ENCODE measurements at regions not wholly inside any gene's neighbourhood (a gene's known extent, or its start where the extent isn't known, plus 50 kb on each side); places are given as distances from the start of the nearest gene placed in this dataset.
A peak's percentile ranks its signal among the peaks of the same experiment; 100 is the strongest.

- Histone ChIP-seq H3K9me3 (ENCODE audit: control insufficient read depth, insufficient read depth, low read depth, low read length) (no peaks in the 10 kb centered on the region), H3K9ac (ENCODE audit: insufficient read depth, low read length) (no peak overlapping the region), H3K4me3 (replicated peaks in 1 of 4; ENCODE audit: control extremely low read depth in 1 of 4, insufficient read depth in 1 of 4, low read depth in 3 of 4, low read length in 4 of 4) (no peak overlapping the region), H3K79me2 (ENCODE audit: control insufficient read depth, insufficient read depth, low read length) (no peaks in the 10 kb centered on the region), H4K20me1 (ENCODE audit: control insufficient read depth, extremely low read depth, insufficient read depth, low read length) (no peaks in the 10 kb centered on the region), H3K27ac (ENCODE audit: insufficient read depth, low read length) (no peak overlapping the region), H3K4me1 (ENCODE audit: control insufficient read depth, extremely low read depth, insufficient read depth, low read length) (no peaks in the 10 kb centered on the region), H3K27me3 (ENCODE audit: control insufficient read depth, insufficient read depth, low read length) (peaks cover 7% of the 10 kb centered on the region), H3K36me3 (ENCODE audit: control insufficient read depth, insufficient read depth, low read length) (no peaks in the 10 kb centered on the region), H2AFZ (ENCODE audit: low read length) (no peak overlapping the region), H3K4me2 (ENCODE audit: extremely low read depth, insufficient read depth, low read length) (no peak overlapping the region)
- no peak for TF ChIP-seq CTCF (conservative IDR thresholded peaks at IDR 0.05 in 1 of 2, IDR thresholded peaks at IDR 0.05 in 1 of 2; ENCODE audit: low read depth in 1 of 2, low read length in 2 of 2)
- no peak for TF ChIP-seq EZH2 (IDR thresholded peaks at IDR 0.05; ENCODE audit: low read length, missing control alignments)
- DNase-seq (ENCODE audit: low read depth in 2 of 2) = no peak
These were observed 165.7 kb upstream of the KL start for GRCh38 chr13:32850316-32851052.

GRCh38 chr13:32851083-32852069, 164.8 kb upstream of the KL start:
- H3K4me3 ChIP-seq (replicated peaks in 1 of 4; ENCODE audit: control extremely low read depth in 1 of 4, insufficient read depth in 1 of 4, low read depth in 3 of 4, low read length in 4 of 4) = no peak overlapping the region
- TF ChIP-seq EZH2 (IDR thresholded peaks at IDR 0.05; ENCODE audit: low read length, missing control alignments) (no peak), CTCF (conservative IDR thresholded peaks at IDR 0.05 in 1 of 2, IDR thresholded peaks at IDR 0.05 in 1 of 2; ENCODE audit: low read depth in 1 of 2, low read length in 2 of 2) (no peak)
- H3K9me3 ChIP-seq (ENCODE audit: control insufficient read depth, insufficient read depth, low read depth, low read length) = no peaks in the 10 kb centered on the region
- no peak overlapping the region for H3K4me2 ChIP-seq (ENCODE audit: extremely low read depth, insufficient read depth, low read length)
- H4K20me1 ChIP-seq (ENCODE audit: control insufficient read depth, extremely low read depth, insufficient read depth, low read length) = no peaks in the 10 kb centered on the region
- H2AFZ ChIP-seq (ENCODE audit: low read length) = no peak overlapping the region
- H3K36me3 ChIP-seq (ENCODE audit: control insufficient read depth, insufficient read depth, low read length) = no peaks in the 10 kb centered on the region
- H3K27ac ChIP-seq (ENCODE audit: insufficient read depth, low read length) = no peak overlapping the region
- no peaks in the 10 kb centered on the region for H3K79me2 ChIP-seq (ENCODE audit: control insufficient read depth, insufficient read depth, low read length)
- no peak overlapping the region for H3K9ac ChIP-seq (ENCODE audit: insufficient read depth, low read length)
- no peaks in the 10 kb centered on the region for H3K4me1 ChIP-seq (ENCODE audit: control insufficient read depth, extremely low read depth, insufficient read depth, low read length)
- DNase-seq (ENCODE audit: low read depth in 2 of 2) = no peak
- H3K27me3 ChIP-seq (ENCODE audit: control insufficient read depth, insufficient read depth, low read length) = peaks cover 7% of the 10 kb centered on the region

- Histone ChIP-seq H3K4me1 (ENCODE audit: control insufficient read depth, extremely low read depth, insufficient read depth, low read length) (no peaks in the 10 kb centered on the region), H3K4me3 (replicated peaks in 1 of 4; ENCODE audit: control extremely low read depth in 1 of 4, insufficient read depth in 1 of 4, low read depth in 3 of 4, low read length in 4 of 4) (no peak overlapping the region), H3K36me3 (ENCODE audit: control insufficient read depth, insufficient read depth, low read length) (no peaks in the 10 kb centered on the region), H3K27ac (ENCODE audit: insufficient read depth, low read length) (no peak overlapping the region), H3K27me3 (ENCODE audit: control insufficient read depth, insufficient read depth, low read length) (peaks cover 7% of the 10 kb centered on the region), H3K79me2 (ENCODE audit: control insufficient read depth, insufficient read depth, low read length) (no peaks in the 10 kb centered on the region), H3K4me2 (ENCODE audit: extremely low read depth, insufficient read depth, low read length) (no peak overlapping the region), H2AFZ (ENCODE audit: low read length) (no peak overlapping the region), H3K9ac (ENCODE audit: insufficient read depth, low read length) (no peak overlapping the region), H3K9me3 (ENCODE audit: control insufficient read depth, insufficient read depth, low read depth, low read length) (no peaks in the 10 kb centered on the region), H4K20me1 (ENCODE audit: control insufficient read depth, extremely low read depth, insufficient read depth, low read length) (no peaks in the 10 kb centered on the region)
- peak in 1 of 2 donors; percentile 69 for DNase-seq (ENCODE audit: low read depth in 2 of 2)
- TF ChIP-seq CTCF (conservative IDR thresholded peaks at IDR 0.05 in 1 of 2, IDR thresholded peaks at IDR 0.05 in 1 of 2; ENCODE audit: low read depth in 1 of 2, low read length in 2 of 2) (no peak), EZH2 (IDR thresholded peaks at IDR 0.05; ENCODE audit: low read length, missing control alignments) (no peak)
These were observed 163.7 kb upstream of the KL start for GRCh38 chr13:32852526-32852925.
